Natural killer cell (primary cell): ENCODE measurements at regions not wholly inside any gene's neighbourhood (a gene's known extent, or its start where the extent isn't known, plus 50 kb on each side); places are given as distances from the start of the nearest gene placed in this dataset.

Experiments used
- ATAC-seq, 3 donors: fragments of 150-1000 bp in 2 of 3; fragments of 200-7000 bp in 1 of 3; cut with Tn5 transposase; 1 replicate in 1 of 3; 2 replicates in 2 of 3; pipeline ENCODE4 v1.10.0; 2021; ENCODE audit warnings: mild to moderate bottlenecking in 2 of 3, moderate library complexity in 2 of 3
- DNase-seq, 2 donors: peaks; one replicate each; pipeline versions ENCODE4 v3.0.0 to v3.0.0-alpha.2; 2013 to 2021; ENCODE audit warnings: mixed read lengths in 1 of 2
- H3K27ac ChIP-seq: one replicate; pipeline ENCODE4 v1.5.1; 2013; ENCODE audit warnings: mild to moderate bottlenecking, low read length
- H3K27me3 ChIP-seq: one replicate; pipeline ENCODE4 v1.6.1; 2013; ENCODE audit warnings: low read length; ENCODE audit not compliant: control insufficient read depth, insufficient read depth
- H3K36me3 ChIP-seq: one replicate; pipeline ENCODE4 v1.6.1; 2013; ENCODE audit warnings: low read length; ENCODE audit not compliant: control insufficient read depth, insufficient read depth
- H3K4me1 ChIP-seq: one replicate; pipeline ENCODE4 v1.6.1; 2013; ENCODE audit warnings: low read length; ENCODE audit not compliant: control insufficient read depth, insufficient read depth
- H3K4me3 ChIP-seq: one replicate; pipeline ENCODE4 v1.5.1; 2013; ENCODE audit warnings: low read length
- H3K9me3 ChIP-seq: one replicate; pipeline ENCODE4 v1.6.1; 2013; ENCODE audit warnings: low read length; ENCODE audit not compliant: control insufficient read depth, insufficient read depth
- H3K27ac Mint-ChIP-seq, 2 donors: one replicate each; pipeline ENCODE4 v1.8.0; 2022; ENCODE audit warnings: mild to moderate bottlenecking in 2 of 2, mixed read lengths in 2 of 2, moderate library complexity in 1 of 2
- H3K27me3 Mint-ChIP-seq, 2 donors: one replicate each; pipeline ENCODE4 v1.8.0; 2022; ENCODE audit warnings: low read depth in 2 of 2, mixed read lengths in 2 of 2
- H3K36me3 Mint-ChIP-seq: one replicate; pipeline ENCODE4 v1.8.0; 2022; ENCODE audit warnings: mixed read lengths
- H3K4me1 Mint-ChIP-seq, 2 donors: one replicate each; pipeline ENCODE4 v1.8.0; 2022; ENCODE audit warnings: mixed read lengths in 2 of 2
- H3K4me3 Mint-ChIP-seq: one replicate; pipeline ENCODE4 v1.8.0; 2022; ENCODE audit warnings: mild to moderate bottlenecking, moderate library complexity, mixed read lengths
- H3K9me3 Mint-ChIP-seq, 2 donors: one replicate each; pipeline ENCODE4 v1.8.0; 2022; ENCODE audit warnings: mixed read lengths in 2 of 2
- CTCF ChIP-seq: fragments of 200-600 bp; IDR thresholded peaks from one replicate; pipeline ENCODE4 v1.8.0; 2022; ENCODE audit warnings: antibody characterized with exemption
- WGBS: methylation state at CpG from one replicate; pipeline ENCODE4 v1.1.7; 2013; ENCODE audit warnings: missing lambda C conversion rate; ENCODE audit not compliant: insufficient coverage; 5-methylcytosine and 5-hydroxymethylcytosine counted together
- intact Hi-C: fragments of 100-400 bp; cut with micrococcal nuclease; formaldehyde crosslinking; loops from one replicate; pipeline ENCODE4 v1.14.2; 2022

GRCh38 chr18:45169610-45170009, 445.7 kb upstream of the SLC14A2 start:
- DNase-seq (no peak), ATAC-seq (no peak)
- Mint-ChIP-seq H3K27ac (no peak overlapping the region), H3K4me3 (no peak overlapping the region), H3K4me1 (no peaks in the 10 kb centered on the region), H3K27me3 (peaks cover 0 to 3% of the 10 kb centered on the region in 2 donors), H3K9me3 (no peaks in the 10 kb centered on the region), H3K36me3 (no peaks in the 10 kb centered on the region)
- H3K36me3 ChIP-seq, result no peaks in the 10 kb centered on the region
- H3K4me1 ChIP-seq, result no peaks in the 10 kb centered on the region
- TF ChIP-seq CTCF, result no peak
- H3K9me3 ChIP-seq, result no peaks in the 10 kb centered on the region
- no peaks in the 10 kb centered on the region for H3K27me3 ChIP-seq
- H3K4me3 ChIP-seq, result no peak overlapping the region
- intact Hi-C loops, result no loop called here
- no peak overlapping the region for H3K27ac ChIP-seq

- H3K4me1 ChIP-seq, result no peaks in the 10 kb centered on the region
Observed at GRCh38 chr18:45171679-45172191, 443.5 kb upstream of the SLC14A2 start.

GRCh38 chr18:45173327-45173726, 441.9 kb upstream of the SLC14A2 start:
- no peak for DNase-seq
- Histone ChIP-seq H3K9me3 (no peaks in the 10 kb centered on the region), H3K36me3 (no peaks in the 10 kb centered on the region), H3K4me1 (no peaks in the 10 kb centered on the region), H3K4me3 (no peak overlapping the region), H3K27me3 (no peaks in the 10 kb centered on the region), H3K27ac (no peak overlapping the region)
- intact Hi-C loops, result no loop called here
- Mint-ChIP-seq H3K9me3 (no peaks in the 10 kb centered on the region), H3K4me3 (no peak overlapping the region), H3K4me1 (peaks cover 0 to 4% of the 10 kb centered on the region in 2 donors), H3K36me3 (no peaks in the 10 kb centered on the region), H3K27ac (no peak overlapping the region), H3K27me3 (peaks cover 11 to 14% of the 10 kb centered on the region in 2 donors)
- no peak for ATAC-seq
- 62% methylated on average over 1 of the region's 2 CpGs for WGBS
- no peak for TF ChIP-seq CTCF

More at GRCh38 chr18:45171679-45172191, 443.5 kb upstream of the SLC14A2 start:
- no peak for ATAC-seq
- H3K9me3 ChIP-seq, result no peaks in the 10 kb centered on the region
- Mint-ChIP-seq H3K4me3 (no peak overlapping the region), H3K4me1 (no peaks in the 10 kb centered on the region), H3K27me3 (peaks cover 5% of the 10 kb centered on the region in 2 donors), H3K36me3 (no peaks in the 10 kb centered on the region), H3K27ac (no peak overlapping the region), H3K9me3 (no peaks in the 10 kb centered on the region)
- no peak overlapping the region for H3K4me3 ChIP-seq
- no peak overlapping the region for H3K27ac ChIP-seq
- DNase-seq, result no peak
- intact Hi-C loops, result no loop called here
- no peak for TF ChIP-seq CTCF
- 93% methylated on average over 4 of the region's 4 CpGs for whole genome bisulfite sequencing
- H3K36me3 ChIP-seq, result no peaks in the 10 kb centered on the region
- H3K27me3 ChIP-seq, result no peaks in the 10 kb centered on the region

- H3K9me3 ChIP-seq, result no peaks in the 10 kb centered on the region
- Mint-ChIP-seq H3K27ac (no peak overlapping the region), H3K27me3 (peaks cover 11 to 14% of the 10 kb centered on the region in 2 donors), H3K36me3 (no peaks in the 10 kb centered on the region), H3K4me3 (no peak overlapping the region), H3K9me3 (no peaks in the 10 kb centered on the region), H3K4me1 (peaks cover 0 to 4% of the 10 kb centered on the region in 2 donors)
- no peak for ATAC-seq
- H3K27me3 ChIP-seq, result no peaks in the 10 kb centered on the region
- no peak overlapping the region for H3K4me3 ChIP-seq
- intact Hi-C loops, result no loop called here
- no CpG with 5 or more reads among the region's 2 CpGs for WGBS
- TF ChIP-seq CTCF, result no peak
- H3K27ac ChIP-seq, result no peak overlapping the region
- no peaks in the 10 kb centered on the region for H3K4me1 ChIP-seq
- DNase-seq, result no peak
- H3K36me3 ChIP-seq, result no peaks in the 10 kb centered on the region
Observed at GRCh38 chr18:45173799-45174519, 441.3 kb upstream of the SLC14A2 start.
